IMR-90 (cell line): ENCODE measurements at regions not wholly inside any gene's neighbourhood (a gene's known extent, or its start where the extent isn't known, plus 50 kb on each side); places are given as distances from the start of the nearest gene placed in this dataset.

Experiments used
- ATAC-seq: fragments of 200-7000 bp; cut with Tn5 transposase; 2 replicates; pipeline ENCODE4 v1.9.1; 2020; ENCODE audit warnings: low read depth, mild to moderate bottlenecking, moderate library complexity
- BruUV-seq: library from RNA; stranded (reverse); fragments of 400-500 nt; replicated peaks from 2 replicates; lab custom pipeline; 2021; lab: Mats Ljungman, UMichigan
- CTCF ChIA-PET: fragments of 300-600 bp; formaldehyde crosslinking; extraction: SDS; loops from one replicate; lab custom pipeline; 2021; ENCODE audit warnings: antibody characterized with exemption; lab: Yijun Ruan, JAX
- POLR2A ChIA-PET: fragments of 300-600 bp; sonication (Branson Sonifier 250); formaldehyde crosslinking; loops from one replicate; lab custom pipeline; 2022; ENCODE audit warnings: antibody characterized with exemption; ENCODE audit not compliant: unreplicated experiment; lab: Charles Lee
- DNase-seq: peaks from one replicate; pipeline ENCODE4 v3.0.0; 2013
- H2AFZ ChIP-seq: replicated peaks from 2 replicates; pipeline ENCODE3; 2013; ENCODE audit warnings: low read length, mild to moderate bottlenecking; ENCODE audit not compliant: poor library complexity
- H2AK5ac ChIP-seq: 2 replicates; pipeline ENCODE4 v1.6.1; 2013; ENCODE audit warnings: low read depth, low read length, inconsistent platforms
- H2AK9ac ChIP-seq: replicated peaks from 2 replicates; pipeline ENCODE3; 2013; ENCODE audit warnings: mild to moderate bottlenecking, low read depth, low read length, moderate library complexity; ENCODE audit not compliant: poor library complexity
- H2BK120ac ChIP-seq: 2 replicates; pipeline ENCODE4 v1.6.1; 2013; ENCODE audit warnings: low read depth, low read length, inconsistent platforms
- H2BK15ac ChIP-seq: 3 replicates; pipeline ENCODE4 v1.6.1; 2013; ENCODE audit warnings: low read depth, low read length, inconsistent platforms
- H2BK20ac ChIP-seq: 2 replicates; pipeline ENCODE4 v1.6.1; 2013; ENCODE audit warnings: low read depth, mild to moderate bottlenecking, inconsistent platforms, low read length, moderate library complexity
- H2BK5ac ChIP-seq: 2 replicates; pipeline ENCODE4 v1.6.1; 2013; ENCODE audit warnings: mild to moderate bottlenecking, low read depth, low read length, inconsistent platforms; ENCODE audit not compliant: poor library complexity, severe bottlenecking
- H3K14ac ChIP-seq: replicated peaks from 2 replicates; pipeline ENCODE4 v1.6.1; 2013; ENCODE audit warnings: low read depth, low read length, inconsistent platforms
- H3K18ac ChIP-seq: 2 replicates; pipeline ENCODE4 v1.6.1; 2013; ENCODE audit warnings: low read depth, low read length, control low read depth
- H3K23ac ChIP-seq: 2 replicates; pipeline ENCODE4 v1.6.1; 2013; ENCODE audit warnings: low read depth, low read length, inconsistent platforms
- H3K27ac ChIP-seq: 2 replicates; pipeline ENCODE4 v1.5.1; 2013; ENCODE audit warnings: mild to moderate bottlenecking, control low read depth, low read length; ENCODE audit not compliant: insufficient read depth
- H3K27me3 ChIP-seq: 2 replicates; pipeline ENCODE4 v1.6.1; 2013; ENCODE audit warnings: low read length; ENCODE audit not compliant: control insufficient read depth, insufficient read depth
- H3K36me3 ChIP-seq: 2 replicates; pipeline ENCODE4 v1.6.1; 2013; ENCODE audit warnings: low read length, mixed read lengths; ENCODE audit not compliant: control insufficient read depth, insufficient read depth
- H3K4ac ChIP-seq: 2 replicates; pipeline ENCODE4 v1.6.1; 2013; ENCODE audit warnings: low read depth, low read length, inconsistent platforms
- H3K4me1 ChIP-seq: 2 replicates; pipeline ENCODE4 v1.6.1; 2013; ENCODE audit warnings: low read length, mixed read lengths; ENCODE audit not compliant: control insufficient read depth, insufficient read depth
- H3K4me2 ChIP-seq: 2 replicates; pipeline ENCODE4 v1.6.1; 2013; ENCODE audit warnings: low read depth, mild to moderate bottlenecking, control low read depth, low read length, moderate library complexity
- H3K4me3 ChIP-seq: 2 replicates; pipeline ENCODE4 v1.5.1; 2013; ENCODE audit warnings: low read depth, mild to moderate bottlenecking, control low read depth, low read length, moderate library complexity; ENCODE audit not compliant: insufficient read depth
- H3K56ac ChIP-seq: 2 replicates; pipeline ENCODE4 v1.6.1; 2013; ENCODE audit warnings: low read length, inconsistent platforms; ENCODE audit not compliant: insufficient read depth; ENCODE audit errors: extremely low read depth
- H3K79me1 ChIP-seq, 2 experiments: 2 replicates each; pipeline ENCODE4 v1.6.1; 2013; ENCODE audit warnings: low read length in 2 of 2, inconsistent platforms in 1 of 2, low read depth in 1 of 2
- H3K9ac ChIP-seq: 2 replicates; pipeline ENCODE4 v1.6.1; 2013; ENCODE audit warnings: low read depth, low read length, control low read depth
- H3K9me1 ChIP-seq: 2 replicates; pipeline ENCODE4 v1.6.1; 2013; ENCODE audit warnings: low read length, inconsistent platforms; ENCODE audit not compliant: insufficient read depth
- H3K9me3 ChIP-seq: 2 replicates; pipeline ENCODE4 v1.6.1; 2013; ENCODE audit warnings: low read length; ENCODE audit not compliant: control insufficient read depth, insufficient read depth
- H4K20me1 ChIP-seq: 2 replicates; pipeline ENCODE4 v1.6.1; 2013; ENCODE audit warnings: low read length, inconsistent platforms; ENCODE audit not compliant: insufficient read depth
- H4K5ac ChIP-seq: 2 replicates; pipeline ENCODE4 v1.6.1; 2013; ENCODE audit warnings: mild to moderate bottlenecking, low read depth, low read length, control low read depth
- H4K8ac ChIP-seq, 2 experiments: 2 replicates each; pipeline ENCODE4 v1.6.1; 2013; ENCODE audit warnings: low read depth in 2 of 2, low read length in 2 of 2, control low read depth in 1 of 2, inconsistent platforms in 1 of 2
- H4K91ac ChIP-seq: 2 replicates; pipeline ENCODE4 v1.6.1; 2013; ENCODE audit warnings: low read depth, low read length, inconsistent platforms; ENCODE audit not compliant: insufficient read depth
- BHLHE40 ChIP-seq: fragments of 150-350 bp; IDR thresholded peaks from 2 replicates; pipeline ENCODE4 v1.6.1; 2016; ENCODE audit warnings: mild to moderate bottlenecking, low read depth, low read length
- CEBPB ChIP-seq: IDR thresholded peaks from 2 replicates; pipeline ENCODE4 v1.6.1; 2012; ENCODE audit warnings: low read depth, low read length, improper control_type of control experiment
- FOS ChIP-seq: fragments of 150-350 bp; IDR thresholded peaks from 2 replicates; pipeline ENCODE4 v1.6.1; 2016; ENCODE audit warnings: low read depth, low read length
- MAFK ChIP-seq: IDR thresholded peaks from 2 replicates; pipeline ENCODE4 v1.6.1; 2012; ENCODE audit warnings: low read depth, low read length, improper control_type of control experiment
- MAZ ChIP-seq: IDR thresholded peaks from 2 replicates; pipeline ENCODE4 v1.6.1; 2012; ENCODE audit warnings: low read depth, mild to moderate bottlenecking, low read length, improper control_type of control experiment, moderate library complexity, borderline replicate concordance
- MXI1 ChIP-seq: IDR thresholded peaks from 2 replicates; pipeline ENCODE4 v1.6.1; 2012; ENCODE audit warnings: low read depth, mild to moderate bottlenecking, low read length, moderate library complexity, borderline replicate concordance
- POLR2A ChIP-seq: IDR thresholded peaks from 2 replicates; pipeline ENCODE4 v1.6.1; 2012; ENCODE audit warnings: mild to moderate bottlenecking, low read depth, low read length
- RAD21 ChIP-seq: IDR thresholded peaks from 2 replicates; pipeline ENCODE4 v1.6.1; 2012; ENCODE audit warnings: low read length, improper control_type of control experiment
- RCOR1 ChIP-seq: IDR thresholded peaks from 2 replicates; pipeline ENCODE4 v1.6.1; 2012; ENCODE audit warnings: mild to moderate bottlenecking, low read length, improper control_type of control experiment; ENCODE audit not compliant: insufficient replicate concordance
- USF2 ChIP-seq: fragments of 150-350 bp; IDR thresholded peaks from 2 replicates; pipeline ENCODE4 v1.6.1; 2017; ENCODE audit warnings: mild to moderate bottlenecking, antibody characterized with exemption, low read length, low read depth
- WGBS, 2 experiments: methylation state at CpG; one replicate each; pipeline versions ENCODE4 v1.1.5 to v1.1.7; 2013; ENCODE audit warnings: missing lambda C conversion rate in 2 of 2; ENCODE audit not compliant: insufficient read length in 1 of 2; ENCODE audit errors: extremely low coverage in 2 of 2; 5-methylcytosine and 5-hydroxymethylcytosine counted together
- dilution Hi-C: fragments of 300-500 bp; cut with HindIII; formaldehyde crosslinking; loops from one replicate; pipeline ENCODE4 v1.14.3; 2018; ENCODE audit warnings: low sequenced_read_pairs; ENCODE audit not compliant: unreplicated experiment
- in situ Hi-C: fragments of 300-500 bp; cut with MboI; formaldehyde crosslinking; loops from 3 replicates; pipeline ENCODE4 v1.14.3; 2019; ENCODE audit warnings: low sequenced_read_pairs, inconsistent platforms, mixed read lengths
- intact Hi-C: fragments of 100-400 bp; cut with micrococcal nuclease; formaldehyde crosslinking; loops from 2 replicates; pipeline ENCODE4 v1.10.0; 2022
- TF ChIP-seq, protein P1 (sequence below): fragments of 150-350 bp; IDR thresholded peaks from 2 replicates; pipeline ENCODE4 v1.6.1; 2016; ENCODE audit warnings: low read depth, mild to moderate bottlenecking, low read length, moderate library complexity, borderline replicate concordance

DNA sequence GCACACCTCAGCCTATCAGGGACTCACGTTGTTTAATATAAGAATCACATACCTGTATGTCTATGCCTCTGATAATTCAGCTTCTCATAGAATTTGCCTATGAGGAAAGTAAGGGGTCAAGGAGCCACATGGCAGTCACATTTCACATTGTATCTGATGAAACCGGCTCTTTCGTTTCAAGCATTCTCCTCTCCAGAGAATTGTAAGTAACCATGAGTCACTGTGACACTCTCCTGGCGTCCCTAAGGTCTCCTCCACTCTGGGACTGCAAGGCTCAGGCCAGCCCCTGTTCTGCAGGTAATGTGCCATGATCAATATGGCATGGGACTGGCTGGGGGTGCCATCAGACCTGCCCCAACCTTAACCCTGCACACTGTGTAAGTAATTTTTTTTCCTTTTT lies 503.3 kb downstream of the COG6 start:
- dilution Hi-C loops, result no loop called here
- H3K56ac ChIP-seq, result no peak overlapping the region
- H2BK20ac ChIP-seq, result no peak overlapping the region
- H4K20me1 ChIP-seq, result no peaks in the 10 kb centered on the region
- H3K9ac ChIP-seq, result no peak overlapping the region
- ChIA-PET CTCF (no interaction called here), POLR2A (no interaction called here)
- H2BK15ac ChIP-seq, result no peak overlapping the region
- TF ChIP-seq USF2 (no peak), CEBPB (no peak), RAD21 (no peak), POLR2A (no peak), MXI1 (no peak), MAFK (no peak), FOS (no peak), RCOR1 (no peak), MAZ (no peak), BHLHE40 (no peak)
- TF ChIP-seq, protein P1, sequence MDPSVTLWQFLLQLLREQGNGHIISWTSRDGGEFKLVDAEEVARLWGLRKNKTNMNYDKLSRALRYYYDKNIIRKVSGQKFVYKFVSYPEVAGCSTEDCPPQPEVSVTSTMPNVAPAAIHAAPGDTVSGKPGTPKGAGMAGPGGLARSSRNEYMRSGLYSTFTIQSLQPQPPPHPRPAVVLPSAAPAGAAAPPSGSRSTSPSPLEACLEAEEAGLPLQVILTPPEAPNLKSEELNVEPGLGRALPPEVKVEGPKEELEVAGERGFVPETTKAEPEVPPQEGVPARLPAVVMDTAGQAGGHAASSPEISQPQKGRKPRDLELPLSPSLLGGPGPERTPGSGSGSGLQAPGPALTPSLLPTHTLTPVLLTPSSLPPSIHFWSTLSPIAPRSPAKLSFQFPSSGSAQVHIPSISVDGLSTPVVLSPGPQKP, result no peak
- no peak overlapping the region for H3K4me3 ChIP-seq
- no peaks in the 10 kb centered on the region for H3K4me1 ChIP-seq
- intact Hi-C loops, result no loop called here
- no peak for DNase-seq
- H4K5ac ChIP-seq, result no peak overlapping the region
- no peak for ATAC-seq
- no peak overlapping the region for H4K8ac ChIP-seq
- H3K27ac ChIP-seq, result no peak overlapping the region
- WGBS, 2 experiments, result 80% methylated on average over 1 of the region's 4 CpGs; no CpG with 5 or more reads in 1 of the 2 experiments
- H3K9me3 ChIP-seq, result no peaks in the 10 kb centered on the region
- H3K79me1 ChIP-seq, result no peaks in the 10 kb centered on the region
- H2BK5ac ChIP-seq, result no peak overlapping the region
- in situ Hi-C loops, result no loop called here
- no peak overlapping the region for H3K4me2 ChIP-seq
- no peak overlapping the region for H4K91ac ChIP-seq
- no peak overlapping the region for H2AFZ ChIP-seq
- no peaks in the 10 kb centered on the region for H3K27me3 ChIP-seq
- H2AK5ac ChIP-seq, result no peak overlapping the region
- H3K18ac ChIP-seq, result no peak overlapping the region
- no peaks in the 10 kb centered on the region; the same call in 1 of the 2 replicates for H3K9me1 ChIP-seq
- H3K36me3 ChIP-seq, result no peaks in the 10 kb centered on the region
- BruUV-seq, result no TSS peak
- no peak overlapping the region for H2BK120ac ChIP-seq
- H3K4ac ChIP-seq, result no peak overlapping the region
- H2AK9ac ChIP-seq, result no peak overlapping the region
- H3K23ac ChIP-seq, result no peak overlapping the region
- H3K14ac ChIP-seq, result no peak overlapping the region
